ENCODE measurements at regions not wholly inside any gene's neighbourhood (a gene's known extent, or its start where the extent isn't known, plus 50 kb on each side); places are given as distances from the start of the nearest gene placed in this dataset.

DNA sequence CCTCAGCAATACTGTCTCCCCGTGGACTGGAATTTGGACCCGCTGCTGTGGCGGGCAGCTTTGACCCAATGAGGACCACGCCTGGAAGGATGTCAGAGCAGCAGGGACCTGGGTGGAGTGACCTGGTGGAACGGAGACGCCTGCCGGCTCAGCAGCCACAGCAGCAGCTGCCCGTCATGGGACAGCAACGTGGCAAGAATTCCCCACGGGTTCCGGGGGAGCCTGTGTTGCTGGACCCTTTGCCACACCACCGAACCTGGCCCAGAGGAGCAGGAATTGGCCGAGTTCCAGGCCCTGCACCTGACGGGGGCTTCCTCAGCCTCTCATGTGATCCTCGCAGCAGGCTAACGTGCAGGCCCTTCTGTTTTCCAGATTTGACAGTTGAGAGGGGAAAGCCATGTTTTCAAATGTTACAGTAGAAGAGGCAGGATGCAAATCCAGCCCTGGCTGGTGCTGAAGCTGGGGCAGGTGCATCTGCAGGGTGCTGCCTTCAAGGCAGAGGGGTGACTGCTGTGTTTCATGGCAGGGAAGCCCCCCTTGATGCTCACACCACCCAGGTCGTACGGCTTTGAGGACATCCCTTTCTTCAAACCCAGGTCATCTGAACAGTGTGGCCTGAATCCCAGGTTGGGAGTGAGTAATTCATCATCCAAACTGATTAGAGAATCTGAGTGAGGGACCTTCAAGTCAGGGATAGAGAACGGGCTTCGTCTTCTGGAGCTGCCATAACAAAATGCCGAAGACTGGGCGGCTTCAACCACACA is 93.4 kb downstream of the THBS2 start:
- TF ChIP-seq POLR2AphosphoS5 (IDR thresholded peaks at IDR 0.05): no peak
- TF ChIP-seq, protein P1, sequence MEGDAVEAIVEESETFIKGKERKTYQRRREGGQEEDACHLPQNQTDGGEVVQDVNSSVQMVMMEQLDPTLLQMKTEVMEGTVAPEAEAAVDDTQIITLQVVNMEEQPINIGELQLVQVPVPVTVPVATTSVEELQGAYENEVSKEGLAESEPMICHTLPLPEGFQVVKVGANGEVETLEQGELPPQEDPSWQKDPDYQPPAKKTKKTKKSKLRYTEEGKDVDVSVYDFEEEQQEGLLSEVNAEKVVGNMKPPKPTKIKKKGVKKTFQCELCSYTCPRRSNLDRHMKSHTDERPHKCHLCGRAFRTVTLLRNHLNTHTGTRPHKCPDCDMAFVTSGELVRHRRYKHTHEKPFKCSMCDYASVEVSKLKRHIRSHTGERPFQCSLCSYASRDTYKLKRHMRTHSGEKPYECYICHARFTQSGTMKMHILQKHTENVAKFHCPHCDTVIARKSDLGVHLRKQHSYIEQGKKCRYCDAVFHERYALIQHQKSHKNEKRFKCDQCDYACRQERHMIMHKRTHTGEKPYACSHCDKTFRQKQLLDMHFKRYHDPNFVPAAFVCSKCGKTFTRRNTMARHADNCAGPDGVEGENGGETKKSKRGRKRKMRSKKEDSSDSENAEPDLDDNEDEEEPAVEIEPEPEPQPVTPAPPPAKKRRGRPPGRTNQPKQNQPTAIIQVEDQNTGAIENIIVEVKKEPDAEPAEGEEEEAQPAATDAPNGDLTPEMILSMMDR (IDR thresholded peaks at IDR 0.05): no peak
- TF ChIP-seq EP300 (IDR thresholded peaks at IDR 0.05): no peak
- no peak for TF ChIP-seq POLR2A (IDR thresholded peaks at IDR 0.05)

All from stomach (tissue), 4 donors.